GM13976 (cell line): ENCODE measurements at regions not wholly inside any gene's neighbourhood (a gene's known extent, or its start where the extent isn't known, plus 50 kb on each side); places are given as distances from the start of the nearest gene placed in this dataset.

Source experiments
- DNase-seq: peaks from one replicate; pipeline ENCODE4 v3.0.0; 2012; ENCODE audit warnings: low spot score
- CTCF ChIP-seq: IDR thresholded peaks from 2 replicates; pipeline ENCODE4 v1.5.1; 2012; ENCODE audit warnings: borderline replicate concordance, mild to moderate bottlenecking; ENCODE audit not compliant: insufficient read depth; ENCODE audit errors: extremely low read depth, missing control alignments, control extremely low read depth
- in situ Hi-C: fragments of 300-500 bp; cut with MboI; formaldehyde crosslinking; loops from one replicate; pipeline ENCODE4 v1.12.0; 2022; ENCODE audit warnings: low sequenced_read_pairs, mixed read lengths, inconsistent platforms; ENCODE audit not compliant: unreplicated experiment

- in situ Hi-C loops: no loop called here
- DNase-seq: no peak
- TF ChIP-seq CTCF: no peak
Observed at GRCh38 chr18:7512348-7512747, 54.8 kb upstream of the PTPRM start.

- no peak for DNase-seq
- in situ Hi-C loops: no loop called here
- no peak for TF ChIP-seq CTCF
Observed at GRCh38 chr18:7512990-7513389, 54.1 kb upstream of the PTPRM start.

GRCh38 chr18:7514796-7515440, 52.2 kb upstream of the PTPRM start:
- no peak for DNase-seq
- in situ Hi-C loops: no loop called here
- no peak for TF ChIP-seq CTCF

- no peak for TF ChIP-seq CTCF
- DNase-seq: no peak
- in situ Hi-C loops: no loop called here
Observed at GRCh38 chr18:7516266-7517117, 50.6 kb upstream of the PTPRM start.
